ENCODE measurements at regions not wholly inside any gene's neighbourhood (a gene's known extent, or its start where the extent isn't known, plus 50 kb on each side); places are given as distances from the start of the nearest gene placed in this dataset.

GRCh38 chr6:167739721-167740475, 86.8 kb upstream of the AFDN start:
- no peak overlapping the region for H3K4me3 ChIP-seq (ENCODE audit: low read depth, low read length)
- H3K36me3 ChIP-seq (ENCODE audit: control insufficient read depth, insufficient read depth, low read length): no peaks in the 10 kb centered on the region
- no peaks in the 10 kb centered on the region for H3K4me1 ChIP-seq (ENCODE audit: control insufficient read depth, insufficient read depth, low read length)

DNA sequence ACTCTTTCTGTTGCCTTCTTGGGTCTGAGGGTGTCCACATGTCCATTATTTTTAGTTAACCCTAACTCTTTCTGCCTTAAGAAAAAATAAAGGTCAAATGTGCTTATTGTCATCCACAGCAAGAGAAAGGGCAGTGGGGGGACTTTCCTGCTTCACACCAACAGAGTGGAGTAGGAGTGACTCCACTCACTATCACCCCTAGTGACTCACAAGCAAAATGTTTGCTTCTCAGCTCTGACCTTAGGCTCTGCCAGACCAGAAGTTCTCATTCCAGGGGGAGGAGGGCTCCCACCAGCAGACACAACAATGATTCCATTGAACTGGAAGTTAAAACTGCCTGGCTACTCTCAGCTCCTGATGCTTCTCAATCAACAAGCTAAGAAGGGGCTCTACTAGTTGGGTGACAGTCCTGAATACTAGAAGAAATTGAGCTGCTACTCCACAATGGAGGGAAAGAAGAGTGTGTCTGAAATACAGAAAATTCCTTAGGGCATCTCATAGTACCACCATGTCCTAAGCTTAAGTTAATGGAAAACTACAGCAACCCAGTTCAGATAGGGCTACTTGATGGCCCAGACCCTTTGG, 83.9 kb upstream of the AFDN start:
- Histone ChIP-seq H3K27me3 (ENCODE audit: control insufficient read depth, insufficient read depth, low read length) (no peaks in the 10 kb centered on the region), H3K9ac (ENCODE audit: low read depth, low read length) (no peak overlapping the region), H3K4me1 (ENCODE audit: control insufficient read depth, insufficient read depth, low read length) (no peaks in the 10 kb centered on the region), H3K36me3 (ENCODE audit: control insufficient read depth, insufficient read depth, low read length) (no peaks in the 10 kb centered on the region), H3K4me3 (ENCODE audit: low read depth, low read length) (no peak overlapping the region), H3K9me3 (ENCODE audit: control insufficient read depth, insufficient read depth, low read length) (no peaks in the 10 kb centered on the region), H3K27ac (ENCODE audit: low read depth, low read length) (no peak overlapping the region)

More at GRCh38 chr6:167739721-167740475, 86.8 kb upstream of the AFDN start:
- Histone ChIP-seq H3K27ac (ENCODE audit: low read depth, low read length) (no peak overlapping the region), H3K9me3 (ENCODE audit: control insufficient read depth, insufficient read depth, low read length) (no peaks in the 10 kb centered on the region), H3K27me3 (ENCODE audit: control insufficient read depth, insufficient read depth, low read length) (no peaks in the 10 kb centered on the region), H3K9ac (ENCODE audit: low read depth, low read length) (no peak overlapping the region)

DNA sequence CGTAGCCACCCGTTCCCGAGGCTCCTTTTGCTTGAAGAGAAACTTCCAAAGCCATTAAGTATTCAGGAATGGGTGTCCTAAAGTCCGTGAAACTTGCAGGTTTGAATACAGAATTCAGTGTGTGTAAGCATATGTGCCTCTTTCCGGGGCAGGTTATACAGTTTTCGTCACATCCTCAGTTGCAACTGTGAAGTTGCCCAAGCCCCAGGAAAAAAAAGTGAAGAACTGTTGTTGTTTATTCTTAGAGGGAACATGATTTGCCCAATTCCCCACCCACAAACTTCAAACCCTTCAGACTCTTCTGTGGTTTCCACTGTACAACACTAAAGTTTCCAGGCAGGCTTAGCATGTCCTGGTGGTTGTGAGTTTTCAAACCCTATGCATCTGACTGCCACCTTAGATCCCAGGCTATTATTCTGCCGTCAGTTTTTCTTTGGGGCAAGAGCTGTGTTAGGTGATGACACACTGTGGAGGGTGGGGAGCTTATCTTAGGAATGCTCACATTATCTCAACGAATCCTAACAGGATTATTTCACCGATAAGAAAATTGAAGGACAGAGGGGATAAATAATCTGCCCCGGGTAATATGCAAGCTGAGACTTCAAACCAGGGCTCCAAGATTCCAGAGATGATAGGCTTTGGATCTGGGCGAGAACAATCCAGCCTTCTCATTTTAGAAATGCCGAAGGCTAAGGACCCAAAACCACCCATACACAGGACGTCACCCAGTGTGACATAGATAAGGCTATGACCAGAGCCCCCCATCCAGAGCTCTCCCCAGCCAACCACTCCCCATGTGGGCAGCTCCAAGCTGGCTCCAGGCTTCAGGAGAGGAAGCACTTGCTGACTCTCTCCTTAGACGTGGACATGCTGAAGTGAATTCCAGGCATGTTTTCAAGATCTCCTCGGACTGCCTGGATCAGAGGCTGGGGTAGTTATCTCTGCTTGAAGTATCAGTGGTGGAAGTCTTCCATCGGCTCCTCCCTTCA, 81.7 kb upstream of the AFDN start:
- H3K9me3 ChIP-seq (ENCODE audit: control insufficient read depth, insufficient read depth, low read length): no peaks in the 10 kb centered on the region
- no peak overlapping the region for H3K9ac ChIP-seq (ENCODE audit: low read depth, low read length)
- no peak overlapping the region for H3K4me3 ChIP-seq (ENCODE audit: low read depth, low read length)
- no peak overlapping the region for H3K27ac ChIP-seq (ENCODE audit: low read depth, low read length)
- H3K36me3 ChIP-seq (ENCODE audit: control insufficient read depth, insufficient read depth, low read length): no peaks in the 10 kb centered on the region
- H3K4me1 ChIP-seq (ENCODE audit: control insufficient read depth, insufficient read depth, low read length): no peaks in the 10 kb centered on the region
- no peaks in the 10 kb centered on the region for H3K27me3 ChIP-seq (ENCODE audit: control insufficient read depth, insufficient read depth, low read length)

DNA sequence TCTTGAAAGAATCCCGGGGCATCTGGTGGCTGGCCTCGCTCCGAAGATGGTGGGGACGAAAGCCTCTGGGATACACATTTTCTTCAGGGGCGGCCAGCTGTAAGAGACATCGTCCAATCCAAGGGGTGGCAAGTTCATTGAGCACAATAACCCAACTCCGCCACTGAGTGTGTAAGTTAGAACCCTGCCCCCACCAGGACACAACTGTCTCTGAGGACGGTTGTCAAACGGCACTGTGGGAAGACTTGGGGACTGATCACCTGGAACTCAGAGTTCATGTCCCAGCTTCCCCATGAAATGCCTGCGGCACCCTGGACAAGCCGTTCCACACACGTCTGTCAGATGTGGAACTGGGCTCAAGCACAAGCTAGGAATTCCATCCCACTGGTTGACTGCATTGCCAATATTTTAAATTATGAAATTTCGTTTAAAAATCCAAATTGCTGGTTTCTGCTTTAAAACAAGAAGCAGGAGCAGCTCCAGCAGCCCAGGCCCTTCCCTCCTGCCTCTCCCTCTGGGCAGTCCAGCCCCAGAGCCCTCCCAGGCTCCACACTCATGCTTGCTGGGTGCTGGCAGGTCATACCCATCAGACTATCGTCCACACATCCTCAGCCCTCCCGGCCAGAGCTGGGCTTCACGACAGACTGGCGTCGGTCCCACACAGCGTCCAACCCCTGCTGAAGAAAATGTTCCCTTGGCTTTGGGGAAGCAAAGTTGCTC, 80.9 kb upstream of the AFDN start:
- Histone ChIP-seq H3K27ac (ENCODE audit: low read depth, low read length) (no peak overlapping the region), H3K9me3 (ENCODE audit: control insufficient read depth, insufficient read depth, low read length) (no peaks in the 10 kb centered on the region), H3K36me3 (ENCODE audit: control insufficient read depth, insufficient read depth, low read length) (no peaks in the 10 kb centered on the region), H3K27me3 (ENCODE audit: control insufficient read depth, insufficient read depth, low read length) (no peaks in the 10 kb centered on the region), H3K4me3 (ENCODE audit: low read depth, low read length) (no peak overlapping the region), H3K4me1 (ENCODE audit: control insufficient read depth, insufficient read depth, low read length) (no peaks in the 10 kb centered on the region), H3K9ac (ENCODE audit: low read depth, low read length) (no peak overlapping the region)

GRCh38 chr6:167746390-167746907, 80.3 kb upstream of the AFDN start:
- Histone ChIP-seq H3K27ac (ENCODE audit: low read depth, low read length) (no peak overlapping the region), H3K9me3 (ENCODE audit: control insufficient read depth, insufficient read depth, low read length) (no peaks in the 10 kb centered on the region), H3K27me3 (ENCODE audit: control insufficient read depth, insufficient read depth, low read length) (no peaks in the 10 kb centered on the region), H3K4me1 (ENCODE audit: control insufficient read depth, insufficient read depth, low read length) (no peaks in the 10 kb centered on the region), H3K4me3 (ENCODE audit: low read depth, low read length) (no peak overlapping the region), H3K9ac (ENCODE audit: low read depth, low read length) (no peak overlapping the region), H3K36me3 (ENCODE audit: control insufficient read depth, insufficient read depth, low read length) (no peaks in the 10 kb centered on the region)

- H3K9ac ChIP-seq (ENCODE audit: low read depth, low read length): no peak overlapping the region
- no peaks in the 10 kb centered on the region for H3K36me3 ChIP-seq (ENCODE audit: control insufficient read depth, insufficient read depth, low read length)
- H3K27me3 ChIP-seq (ENCODE audit: control insufficient read depth, insufficient read depth, low read length): no peaks in the 10 kb centered on the region
- H3K9me3 ChIP-seq (ENCODE audit: control insufficient read depth, insufficient read depth, low read length): no peaks in the 10 kb centered on the region
- H3K27ac ChIP-seq (ENCODE audit: low read depth, low read length): no peak overlapping the region
- H3K4me3 ChIP-seq (ENCODE audit: low read depth, low read length): no peak overlapping the region
- no peaks in the 10 kb centered on the region for H3K4me1 ChIP-seq (ENCODE audit: control insufficient read depth, insufficient read depth, low read length)
Measured at GRCh38 chr6:167746975-167747374, 79.7 kb upstream of the AFDN start.

DNA sequence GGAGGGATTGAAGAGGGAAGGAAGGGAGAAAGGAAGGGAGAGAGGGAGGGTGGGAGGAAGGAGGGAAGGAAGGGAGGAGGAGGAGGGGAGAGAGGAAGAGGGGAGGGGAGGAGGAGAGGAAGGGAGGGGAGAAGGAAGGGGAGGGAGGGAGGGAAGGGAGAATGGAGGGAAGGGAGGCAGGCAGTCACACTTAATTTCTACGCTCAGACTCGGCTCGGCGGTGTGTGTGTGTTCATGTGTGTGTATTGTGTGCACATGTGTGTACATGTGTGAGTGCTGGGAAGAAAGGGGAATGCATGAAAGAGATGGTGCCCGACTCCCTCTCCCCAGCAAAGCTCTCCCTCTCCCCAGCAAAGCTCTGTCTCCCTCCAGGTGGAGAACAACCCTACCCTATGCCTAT, 79.1 kb upstream of the AFDN start:
- Histone ChIP-seq H3K9me3 (ENCODE audit: control insufficient read depth, insufficient read depth, low read length) (no peaks in the 10 kb centered on the region), H3K4me3 (ENCODE audit: low read depth, low read length) (no peak overlapping the region), H3K4me1 (ENCODE audit: control insufficient read depth, insufficient read depth, low read length) (no peaks in the 10 kb centered on the region), H3K36me3 (ENCODE audit: control insufficient read depth, insufficient read depth, low read length) (no peaks in the 10 kb centered on the region), H3K27me3 (ENCODE audit: control insufficient read depth, insufficient read depth, low read length) (no peaks in the 10 kb centered on the region), H3K27ac (ENCODE audit: low read depth, low read length) (no peak overlapping the region), H3K9ac (ENCODE audit: low read depth, low read length) (no peak overlapping the region)

GRCh38 chr6:167748046-167748445, 78.7 kb upstream of the AFDN start:
- Histone ChIP-seq H3K27me3 (ENCODE audit: control insufficient read depth, insufficient read depth, low read length) (no peaks in the 10 kb centered on the region), H3K36me3 (ENCODE audit: control insufficient read depth, insufficient read depth, low read length) (no peaks in the 10 kb centered on the region), H3K9ac (ENCODE audit: low read depth, low read length) (no peak overlapping the region), H3K27ac (ENCODE audit: low read depth, low read length) (no peak overlapping the region), H3K4me1 (ENCODE audit: control insufficient read depth, insufficient read depth, low read length) (no peaks in the 10 kb centered on the region), H3K9me3 (ENCODE audit: control insufficient read depth, insufficient read depth, low read length) (no peaks in the 10 kb centered on the region), H3K4me3 (ENCODE audit: low read depth, low read length) (no peak overlapping the region)

GRCh38 chr6:167748458-167749379, 78.0 kb upstream of the AFDN start:
- Histone ChIP-seq H3K27ac (ENCODE audit: low read depth, low read length) (no peak overlapping the region), H3K9me3 (ENCODE audit: control insufficient read depth, insufficient read depth, low read length) (no peaks in the 10 kb centered on the region), H3K27me3 (ENCODE audit: control insufficient read depth, insufficient read depth, low read length) (no peaks in the 10 kb centered on the region), H3K9ac (ENCODE audit: low read depth, low read length) (no peak overlapping the region), H3K4me3 (ENCODE audit: low read depth, low read length) (no peak overlapping the region), H3K36me3 (ENCODE audit: control insufficient read depth, insufficient read depth, low read length) (no peaks in the 10 kb centered on the region), H3K4me1 (ENCODE audit: control insufficient read depth, insufficient read depth, low read length) (no peaks in the 10 kb centered on the region)

DNA sequence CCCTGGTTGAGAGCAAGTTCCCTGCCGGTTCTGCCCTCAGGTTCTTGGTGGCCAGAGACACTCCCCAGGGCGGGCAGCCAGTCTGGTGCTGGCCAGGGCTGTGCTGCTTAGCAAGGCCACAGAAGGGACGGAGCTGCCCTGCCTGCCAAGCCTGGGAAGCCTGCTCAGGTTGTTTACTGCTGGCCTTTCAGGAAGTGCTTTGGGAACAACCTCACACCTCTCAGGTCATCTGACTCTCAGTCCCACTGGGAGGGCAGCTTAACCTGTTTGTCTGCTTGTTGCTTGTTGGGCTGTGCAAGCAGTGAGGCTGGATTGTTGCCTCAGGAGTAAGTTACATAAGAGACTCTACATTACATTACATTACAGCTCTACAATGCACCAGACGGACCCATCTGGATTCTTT, 75.8 kb upstream of the AFDN start:
- Histone ChIP-seq H3K27me3 (ENCODE audit: control insufficient read depth, insufficient read depth, low read length) (no peaks in the 10 kb centered on the region), H3K9ac (ENCODE audit: low read depth, low read length) (no peak overlapping the region), H3K9me3 (ENCODE audit: control insufficient read depth, insufficient read depth, low read length) (no peaks in the 10 kb centered on the region), H3K4me1 (ENCODE audit: control insufficient read depth, insufficient read depth, low read length) (no peaks in the 10 kb centered on the region), H3K36me3 (ENCODE audit: control insufficient read depth, insufficient read depth, low read length) (no peaks in the 10 kb centered on the region), H3K27ac (ENCODE audit: low read depth, low read length) (no peak overlapping the region), H3K4me3 (ENCODE audit: low read depth, low read length) (no peak overlapping the region)

Measured in HUES48 (cell line).